ENCODE measurements at regions not wholly inside any gene's neighbourhood (a gene's known extent, or its start where the extent isn't known, plus 50 kb on each side); places are given as distances from the start of the nearest gene placed in this dataset.

- TF ChIP-seq, protein P1, sequence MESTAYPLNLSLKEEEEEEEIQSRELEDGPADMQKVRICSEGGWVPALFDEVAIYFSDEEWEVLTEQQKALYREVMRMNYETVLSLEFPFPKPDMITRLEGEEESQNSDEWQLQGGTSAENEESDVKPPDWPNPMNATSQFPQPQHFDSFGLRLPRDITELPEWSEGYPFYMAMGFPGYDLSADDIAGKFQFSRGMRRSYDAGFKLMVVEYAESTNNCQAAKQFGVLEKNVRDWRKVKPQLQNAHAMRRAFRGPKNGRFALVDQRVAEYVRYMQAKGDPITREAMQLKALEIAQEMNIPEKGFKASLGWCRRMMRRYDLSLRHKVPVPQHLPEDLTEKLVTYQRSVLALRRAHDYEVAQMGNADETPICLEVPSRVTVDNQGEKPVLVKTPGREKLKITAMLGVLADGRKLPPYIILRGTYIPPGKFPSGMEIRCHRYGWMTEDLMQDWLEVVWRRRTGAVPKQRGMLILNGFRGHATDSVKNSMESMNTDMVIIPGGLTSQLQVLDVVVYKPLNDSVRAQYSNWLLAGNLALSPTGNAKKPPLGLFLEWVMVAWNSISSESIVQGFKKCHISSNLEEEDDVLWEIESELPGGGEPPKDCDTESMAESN (CRISPR knock-in tag; conservative IDR thresholded peaks at IDR 0.05) = no peak
- TF ChIP-seq SRF (IDR thresholded peaks at IDR 0.05; ENCODE audit: low read depth, low read length) (no peak), ZFP62 (CRISPR knock-in tag; IDR thresholded peaks at IDR 0.05) (no peak), HDAC1 (CRISPR knock-in tag; IDR thresholded peaks at IDR 0.05) (no peak), ZNF180 (CRISPR knock-in tag; IDR thresholded peaks at IDR 0.05; ENCODE audit: borderline replicate concordance, low read depth) (no peak), ZNF296 (CRISPR knock-in tag; conservative IDR thresholded peaks at IDR 0.05) (no peak)
These were observed 279.3 kb upstream of the KIF2B start for GRCh38 chr17:53543472-53543871.

Measured in HepG2 (cell line).